NCI-H146 treated with DMSO at 0.1 percent for 48 hours (cell line): ENCODE measurements at regions not wholly inside any gene's neighbourhood (a gene's known extent, or its start where the extent isn't known, plus 50 kb on each side); places are given as distances from the start of the nearest gene placed in this dataset.

Experiments used
- DNase-seq: peaks from one replicate; lab custom pipeline; 2025; ENCODE audit not compliant: unreplicated experiment; lab: John Stamatoyannopoulos, UW

DNA sequence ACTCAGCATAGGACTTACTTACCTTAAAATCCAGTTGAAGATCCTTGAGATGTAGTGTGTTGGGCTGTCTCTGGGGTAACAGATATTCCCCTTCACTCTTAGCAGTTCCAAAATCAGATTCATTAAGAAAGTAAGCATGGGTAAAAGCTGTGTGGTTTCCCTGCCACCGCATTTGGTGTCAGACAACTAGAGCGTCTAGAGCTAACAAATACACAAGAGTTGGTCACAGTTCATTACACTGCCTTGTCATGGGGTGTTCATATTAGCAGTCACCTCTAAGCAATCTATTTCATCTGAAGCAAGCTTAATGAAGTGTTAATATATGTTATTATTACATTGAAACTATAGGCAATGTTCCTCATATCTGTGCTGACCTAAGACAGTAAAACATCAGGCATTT, 342.8 kb downstream of the PPARGC1A start:
- no peak for DNase-seq

DNA sequence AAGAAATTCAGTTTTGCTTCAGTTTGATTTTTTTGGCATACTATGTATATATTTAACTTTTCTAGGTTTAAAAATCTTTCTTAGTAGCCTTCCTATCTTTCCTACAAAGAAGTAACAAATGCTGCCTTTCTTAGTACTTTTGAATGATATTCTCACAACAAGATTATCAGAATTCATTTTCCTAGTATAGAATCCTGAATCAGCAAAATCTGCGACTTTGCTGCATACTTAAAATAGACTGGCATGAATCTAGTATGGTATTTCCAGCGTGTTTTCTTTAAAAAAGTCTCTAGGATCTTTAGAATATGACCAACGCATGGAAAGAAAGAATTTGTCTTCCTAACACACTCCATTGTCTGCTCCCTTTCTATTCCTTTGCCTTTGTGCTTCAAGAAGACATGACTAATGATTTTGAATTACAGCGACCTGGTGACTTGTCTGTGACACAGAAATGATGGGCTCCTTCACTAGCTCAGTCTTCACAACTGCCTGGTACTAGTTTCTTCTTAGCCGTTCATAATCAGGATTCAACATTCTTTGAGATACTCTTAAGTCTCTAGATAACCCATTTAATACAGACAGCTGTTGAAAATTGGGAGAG, 349.8 kb downstream of the PPARGC1A start:
- DNase-seq: no peak

DNA sequence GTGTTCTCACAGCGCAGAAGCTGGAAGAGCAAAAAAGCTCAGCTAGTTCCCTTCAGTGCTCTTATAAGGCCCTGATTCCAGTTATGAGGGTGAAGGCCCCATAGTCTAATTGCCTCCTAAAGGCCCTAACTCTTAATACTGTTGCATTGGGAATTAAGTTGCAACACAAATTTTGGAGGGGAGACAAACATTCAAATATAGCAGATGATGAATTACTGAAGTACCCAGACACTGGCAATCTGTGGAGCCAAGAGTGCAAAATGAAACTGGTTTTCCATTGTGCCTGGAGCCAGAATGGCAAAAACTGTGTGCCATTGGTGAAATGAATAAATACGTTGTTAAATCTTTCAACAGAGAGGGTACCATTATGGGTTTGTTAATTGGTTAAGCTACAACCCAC, 356.0 kb downstream of the PPARGC1A start:
- DNase-seq: no peak

DNA sequence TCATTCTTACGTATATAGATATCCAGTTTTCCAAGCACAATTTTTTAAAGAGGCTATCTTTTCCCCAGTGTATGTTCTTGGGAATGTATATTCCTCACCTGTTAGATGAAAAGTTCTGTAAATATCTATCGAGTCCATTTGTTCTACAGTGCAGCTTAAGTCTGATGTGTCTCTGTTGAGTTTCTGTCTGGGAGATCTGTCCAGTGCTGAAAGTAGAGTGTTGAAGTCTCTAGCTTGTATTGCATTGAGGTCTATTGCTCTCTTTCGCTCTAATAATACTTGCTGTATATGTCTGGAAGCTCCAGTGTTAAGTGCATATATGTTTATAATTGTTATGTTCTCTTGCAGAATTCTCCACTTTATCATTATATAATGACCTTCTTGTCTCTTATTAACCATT, 373.1 kb downstream of the PPARGC1A start:
- DNase-seq: no peak

DNA sequence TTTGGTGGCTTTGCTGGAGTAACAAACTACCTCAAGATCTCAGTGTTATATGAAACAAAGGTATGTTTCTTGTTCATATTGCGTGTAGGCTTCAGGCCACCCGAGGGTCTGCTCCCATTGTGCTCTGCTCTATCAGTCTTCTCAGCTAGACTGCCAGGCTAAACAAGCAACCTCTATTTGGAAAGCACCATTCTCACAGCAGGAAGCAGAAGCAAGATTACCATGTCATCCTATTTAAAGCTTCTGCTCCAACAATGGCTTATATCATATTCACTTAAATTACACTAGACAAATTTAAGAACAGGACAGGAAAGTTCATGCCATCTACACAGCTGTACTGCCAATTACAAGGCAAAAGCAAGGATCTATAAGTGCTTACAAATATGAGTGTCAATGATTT, 385.8 kb downstream of the PPARGC1A start:
- DNase-seq: peak; percentile 95

DNA sequence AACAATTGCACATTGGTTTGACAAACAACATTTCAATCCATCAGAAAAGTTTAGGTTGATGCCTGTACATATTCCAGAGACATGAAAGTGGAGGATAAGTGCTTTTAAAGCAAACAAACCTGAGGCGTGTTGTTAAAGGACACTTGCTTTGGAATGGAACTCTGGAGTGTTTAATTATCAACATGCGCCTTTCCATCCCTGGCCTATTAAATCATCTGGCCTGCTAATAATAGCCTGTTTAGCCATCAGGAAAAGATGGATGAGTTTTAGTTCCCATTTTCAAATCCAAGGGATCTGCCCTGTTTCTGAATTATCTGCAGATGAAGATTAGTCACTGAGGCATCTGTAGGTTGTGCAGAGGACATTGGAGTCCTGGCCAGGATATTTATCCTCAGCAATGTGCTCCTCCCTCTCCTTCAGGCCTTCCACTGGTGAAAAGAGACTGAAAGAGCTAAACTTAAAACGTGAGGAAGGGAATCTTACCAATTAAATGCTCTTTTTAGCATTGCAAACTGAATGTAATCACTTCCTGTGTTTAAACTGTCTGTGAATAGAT, 388.9 kb downstream of the PPARGC1A start:
- DNase-seq: no peak

DNA sequence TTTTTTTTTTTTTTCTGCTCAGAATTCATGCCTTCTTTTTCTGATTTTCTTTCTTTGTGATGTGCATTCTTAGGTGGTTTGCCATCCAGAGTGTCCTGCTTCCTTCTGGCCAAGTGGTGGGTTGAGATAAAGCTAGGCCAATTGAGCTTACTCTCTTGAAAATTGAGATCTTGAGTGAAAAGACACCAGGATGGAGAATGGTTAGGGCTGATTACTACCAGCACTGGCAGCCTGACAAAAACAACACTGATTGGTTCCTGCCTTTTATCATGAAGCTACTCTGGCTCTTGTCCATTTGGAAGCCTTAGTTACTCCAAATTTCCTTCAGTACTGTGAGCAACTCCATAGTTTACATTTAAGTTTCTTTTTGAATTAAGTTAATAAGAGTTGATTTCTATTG, 404.0 kb downstream of the PPARGC1A start:
- no peak for DNase-seq

DNA sequence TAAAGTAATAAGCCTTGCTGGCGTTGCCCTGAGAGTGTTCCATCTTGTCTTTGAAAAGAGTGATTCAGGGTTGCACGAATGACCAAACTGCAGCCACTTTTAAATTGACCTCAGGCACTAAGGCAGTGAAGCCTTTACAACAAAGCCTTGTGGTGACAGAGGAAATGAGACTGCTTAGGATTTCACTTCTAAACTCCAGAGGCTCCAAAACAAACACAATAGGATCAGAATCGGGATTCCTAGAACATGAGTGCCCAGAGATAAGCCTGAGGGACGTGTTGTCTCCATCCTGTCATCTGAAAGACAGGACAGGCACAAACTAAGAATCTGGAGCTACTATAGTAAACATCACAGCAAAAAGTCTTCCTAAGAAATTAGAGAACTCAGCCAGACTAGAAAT, 405.2 kb downstream of the PPARGC1A start:
- DNase-seq: no peak

DNA sequence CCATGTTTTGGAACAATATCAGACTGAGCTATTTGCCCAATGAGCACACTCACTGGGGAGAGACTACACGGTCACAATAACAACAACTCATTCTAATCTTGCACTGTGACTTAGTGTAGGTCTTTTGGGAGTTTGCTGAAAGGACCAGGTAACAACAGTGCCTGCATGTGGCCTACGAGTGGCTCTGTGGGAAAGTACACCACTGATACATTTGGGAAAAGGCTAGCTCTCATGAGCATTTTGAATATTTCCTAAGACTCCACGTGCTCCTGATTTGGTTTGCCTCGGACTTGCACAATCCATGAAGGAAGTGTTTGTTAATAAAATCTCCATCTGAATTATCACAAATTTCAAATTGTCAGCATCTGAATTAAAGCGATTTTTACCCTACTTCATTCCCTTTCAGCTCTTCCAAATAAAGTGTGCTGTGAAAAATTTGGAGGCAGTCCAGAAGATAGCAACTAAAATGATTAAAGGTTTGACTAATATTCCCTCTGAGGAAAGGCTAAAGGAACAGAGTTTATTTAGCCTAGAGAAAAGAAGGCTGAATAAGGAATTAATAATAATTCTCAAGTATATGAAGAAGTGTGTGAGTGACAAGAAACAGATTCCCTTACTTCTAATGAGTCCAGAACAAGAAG, 406.4 kb downstream of the PPARGC1A start:
- no peak for DNase-seq

DNA sequence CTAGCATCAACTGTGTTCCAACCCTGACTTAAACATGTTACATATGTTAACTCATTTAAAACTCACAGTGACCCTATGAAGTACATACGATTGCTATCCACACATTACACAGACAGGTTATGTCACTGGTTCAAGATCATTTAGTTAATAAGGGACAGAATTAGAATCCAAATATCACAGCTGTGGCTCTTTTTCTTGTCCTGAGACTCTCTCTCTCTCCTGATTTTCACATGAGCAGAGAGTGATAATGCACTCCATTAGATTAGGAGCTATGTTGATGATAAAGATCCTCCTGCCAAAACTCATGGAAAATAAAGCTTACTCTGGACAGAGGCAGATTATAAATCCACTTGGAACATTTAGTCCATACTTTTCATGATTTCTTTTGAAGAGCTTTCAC, 408.3 kb downstream of the PPARGC1A start:
- no peak for DNase-seq

DNA sequence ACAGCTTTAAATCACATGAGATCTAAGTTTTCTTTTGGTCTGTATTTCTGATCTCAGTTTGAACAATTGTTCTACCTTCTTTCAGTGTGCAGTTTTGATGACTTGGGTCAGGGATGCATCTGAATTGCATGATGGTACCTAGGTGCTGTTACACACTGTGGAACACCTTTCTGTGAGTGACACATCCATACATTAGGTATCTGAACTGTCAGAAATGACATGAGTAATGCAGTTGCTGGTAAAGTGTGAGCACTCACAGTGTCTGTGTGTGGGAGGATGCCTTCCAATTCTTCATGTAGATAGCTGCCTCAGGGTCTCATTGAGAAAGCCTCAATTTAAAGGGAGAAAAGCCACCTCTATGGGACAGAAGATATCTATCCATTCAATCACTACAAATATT, 411.9 kb downstream of the PPARGC1A start:
- DNase-seq: no peak

DNA sequence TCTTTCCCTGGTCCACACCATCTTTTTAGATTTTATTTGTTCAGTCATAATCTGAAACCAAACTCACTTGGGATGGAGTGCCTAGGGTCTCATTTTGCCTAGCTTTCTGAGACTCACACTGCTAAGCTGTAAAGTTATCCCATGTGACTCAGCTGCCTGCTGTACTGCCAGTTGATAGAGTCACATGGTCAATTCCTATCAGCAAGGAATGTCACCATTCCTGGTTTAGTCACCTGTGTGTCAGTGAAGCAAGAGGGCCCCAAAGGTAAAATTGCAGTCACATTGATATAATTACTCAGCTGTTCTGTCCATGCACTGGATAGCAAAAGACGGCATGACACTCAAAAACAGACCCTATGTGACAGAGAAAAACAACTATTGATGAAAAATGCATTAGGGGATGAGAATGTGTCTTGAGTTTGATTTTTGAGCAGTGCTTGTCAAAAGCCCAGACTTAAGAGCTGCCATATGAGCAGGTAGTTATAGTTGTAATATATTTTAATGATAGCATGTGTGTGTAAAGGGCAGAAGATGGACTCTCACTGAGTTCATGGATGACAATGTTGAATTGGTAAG, 413.2 kb downstream of the PPARGC1A start:
- DNase-seq: no peak

DNA sequence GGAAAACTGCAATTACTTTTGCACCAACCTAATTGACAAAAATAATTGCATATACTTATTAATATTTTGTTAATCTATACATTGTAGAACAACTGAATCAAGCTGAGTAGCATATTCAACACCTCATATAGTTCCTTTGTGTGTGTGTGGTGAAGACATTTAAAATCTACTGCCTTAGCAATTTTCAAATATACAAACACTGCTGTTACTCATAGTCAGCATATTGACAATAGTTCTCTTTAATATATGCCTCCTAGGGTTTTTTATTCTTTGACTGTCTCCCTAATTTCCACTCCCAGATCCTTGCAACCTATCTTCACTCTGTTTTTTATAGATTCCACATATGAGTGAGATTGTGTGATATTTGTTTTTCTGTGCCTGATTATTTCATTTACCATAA, 426.8 kb downstream of the PPARGC1A start:
- DNase-seq: no peak

DNA sequence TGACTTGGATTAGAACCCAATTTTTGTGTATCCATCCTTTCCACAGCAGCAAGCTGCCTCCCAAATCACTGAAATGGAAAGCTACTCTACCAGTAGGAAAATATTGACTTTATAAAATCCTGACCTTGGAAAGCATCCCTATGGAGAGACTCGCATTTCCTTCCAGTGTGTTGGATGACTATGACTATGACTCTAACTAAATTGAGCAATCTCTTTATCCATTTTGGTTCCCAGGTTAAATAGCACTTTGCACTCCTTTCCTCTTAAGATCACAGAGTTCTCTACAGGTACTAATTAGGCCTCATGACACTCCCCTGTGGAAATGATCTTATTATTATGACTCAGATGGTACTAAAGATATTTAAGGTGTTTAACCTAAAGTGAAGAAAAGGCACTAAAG, 431.8 kb downstream of the PPARGC1A start:
- DNase-seq: no peak

DNA sequence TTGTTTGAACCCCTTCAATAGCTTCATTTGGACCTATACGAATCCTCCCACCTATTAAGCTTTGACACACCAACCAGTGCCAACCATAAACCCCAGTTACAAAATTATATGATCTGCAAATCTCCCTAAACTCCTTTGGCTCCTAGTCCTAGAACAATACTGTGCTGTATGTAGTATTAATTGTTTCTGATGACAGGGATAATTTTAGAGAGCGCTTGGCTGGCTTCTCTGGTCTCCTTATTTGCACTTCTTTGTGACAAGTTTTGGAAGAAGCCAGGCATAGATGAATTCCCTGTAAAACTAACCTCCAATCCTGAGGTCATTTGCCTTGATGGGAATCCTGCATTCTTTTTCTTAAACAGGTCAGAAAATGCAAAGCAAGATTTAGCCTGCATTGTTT, 433.0 kb downstream of the PPARGC1A start:
- DNase-seq: no peak

DNA sequence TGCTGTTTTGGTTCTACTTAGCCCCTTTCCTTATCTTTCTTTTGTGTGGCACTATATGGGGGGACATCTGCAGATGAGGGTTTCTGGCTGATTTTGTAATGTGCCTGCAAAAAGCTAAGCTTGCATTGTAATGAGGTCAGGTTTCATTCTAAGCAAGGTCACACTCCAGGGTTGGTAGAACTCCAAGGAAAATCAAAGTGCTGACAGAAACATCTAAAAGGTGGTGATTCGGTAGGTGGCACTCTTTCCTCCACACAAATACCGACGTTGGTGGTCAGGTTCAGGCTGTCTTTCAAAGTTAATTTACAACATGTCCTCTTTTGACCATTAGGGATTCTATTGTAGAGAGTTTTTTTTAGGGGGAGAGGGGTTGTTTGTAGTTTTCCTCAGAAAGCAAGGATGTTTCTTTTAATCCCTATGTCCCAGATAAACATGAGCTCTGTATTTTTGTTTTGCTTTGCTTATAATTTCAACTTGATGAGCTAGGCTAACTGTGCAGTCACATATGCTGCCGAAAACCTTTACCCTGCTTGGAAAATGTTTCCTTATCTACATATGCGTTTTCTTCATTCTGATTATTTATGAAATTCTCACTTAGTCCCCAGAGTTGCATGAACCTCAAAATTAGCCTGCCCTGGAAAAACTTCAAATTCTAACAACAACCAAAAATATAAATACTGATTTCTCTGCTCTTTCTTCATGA, 434.2 kb downstream of the PPARGC1A start:
- DNase-seq: peak; percentile 3

DNA sequence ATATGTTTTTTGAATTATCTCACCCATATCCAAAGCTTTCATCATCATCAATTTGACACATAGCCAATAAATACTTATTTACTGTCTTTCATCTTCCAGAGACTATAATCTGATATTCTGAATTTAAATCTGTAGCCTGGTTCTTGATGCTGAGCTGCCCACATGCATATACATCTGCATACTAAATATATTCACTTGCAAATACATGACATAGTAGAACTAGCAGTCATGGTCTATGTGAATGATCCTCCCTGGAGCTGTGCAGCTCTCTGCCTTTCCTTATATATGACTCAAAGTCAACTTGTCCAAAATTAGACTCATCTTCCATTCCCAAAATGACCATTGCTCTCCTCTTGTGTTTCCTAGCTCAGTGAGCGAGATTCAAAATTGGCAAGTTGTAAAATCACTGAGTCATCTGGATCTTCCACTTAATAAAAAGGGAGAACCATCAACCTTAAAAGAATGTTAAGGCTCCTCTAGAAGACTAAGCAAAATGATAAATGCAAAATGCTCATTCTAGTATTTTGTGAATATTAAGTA, 448.2 kb downstream of the PPARGC1A start:
- no peak for DNase-seq

DNA sequence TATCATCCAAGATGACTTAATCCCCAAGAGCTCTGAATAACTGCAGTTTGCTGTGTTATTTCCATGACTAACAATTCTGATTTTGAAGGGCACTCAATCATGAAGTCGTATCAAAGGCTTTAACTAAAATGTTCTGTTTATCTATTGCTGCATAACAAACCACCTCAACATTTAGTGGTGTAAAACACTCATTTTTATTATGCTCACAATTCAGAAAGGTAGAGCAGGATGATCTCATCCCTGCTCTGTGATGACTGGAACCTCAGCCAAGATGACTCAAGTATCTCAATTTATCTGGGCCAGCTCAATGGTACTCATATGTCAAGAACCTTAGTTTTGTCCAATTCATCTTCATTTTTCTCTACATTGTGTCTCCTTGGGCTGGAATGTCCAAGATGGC, 451.1 kb downstream of the PPARGC1A start:
- no peak for DNase-seq

DNA sequence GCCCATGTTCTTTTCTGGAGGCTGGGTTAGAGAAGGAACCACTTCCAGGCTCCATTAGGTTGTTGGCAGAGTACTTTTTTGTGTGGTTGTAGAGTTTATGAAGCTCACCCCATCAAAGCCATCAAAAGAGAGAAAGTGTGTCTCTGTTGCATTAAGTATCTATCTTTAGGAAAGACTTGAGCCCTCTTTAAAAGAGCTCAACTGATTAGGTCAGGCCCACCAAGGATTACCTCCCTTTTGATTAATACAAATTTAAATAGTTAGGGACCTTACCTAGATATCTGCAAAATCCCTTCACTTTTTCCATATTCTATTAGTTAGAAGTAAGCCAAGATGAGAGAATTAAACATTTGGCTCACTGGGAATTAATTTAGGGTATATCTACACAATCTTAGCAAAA, 460.4 kb downstream of the PPARGC1A start:
- no peak for DNase-seq

DNA sequence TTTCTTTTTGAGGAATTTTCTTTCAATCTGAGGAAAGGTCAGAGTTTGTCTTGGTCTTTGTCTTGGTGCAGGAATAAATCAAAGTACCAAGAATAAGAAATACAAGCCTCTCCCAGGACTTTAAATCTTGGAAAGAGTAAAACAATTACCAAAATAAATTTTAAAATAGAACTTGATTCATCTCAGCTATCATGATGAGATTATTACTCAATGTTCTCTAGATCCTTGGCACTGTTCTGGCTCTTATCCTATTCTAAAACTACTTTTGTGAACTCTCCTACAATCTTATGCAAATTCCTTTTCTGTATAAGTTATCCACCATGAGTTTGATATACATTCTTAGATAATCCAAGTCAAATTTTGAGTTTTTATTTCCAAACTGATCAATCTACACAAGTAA, 464.3 kb downstream of the PPARGC1A start:
- no peak for DNase-seq

DNA sequence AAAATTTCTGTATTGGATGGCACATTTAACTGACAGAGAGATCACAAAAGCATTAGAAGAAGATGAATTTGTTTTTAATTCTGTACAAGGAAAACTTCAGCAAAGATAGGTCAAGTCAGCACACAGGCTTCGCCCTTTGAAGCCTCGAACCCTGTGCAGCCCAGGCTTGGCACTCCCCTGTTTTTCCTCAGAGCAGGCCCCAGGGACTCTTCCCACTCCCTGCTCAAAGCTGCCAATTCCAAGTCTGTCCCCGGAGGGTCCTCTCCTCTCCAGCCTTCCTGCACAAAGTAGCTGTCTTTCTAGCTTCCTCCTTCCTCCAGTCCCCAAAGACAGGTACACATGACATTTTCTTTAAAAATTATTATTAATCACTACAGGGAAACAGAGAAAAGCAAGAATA, 466.3 kb downstream of the PPARGC1A start:
- no peak for DNase-seq

DNA sequence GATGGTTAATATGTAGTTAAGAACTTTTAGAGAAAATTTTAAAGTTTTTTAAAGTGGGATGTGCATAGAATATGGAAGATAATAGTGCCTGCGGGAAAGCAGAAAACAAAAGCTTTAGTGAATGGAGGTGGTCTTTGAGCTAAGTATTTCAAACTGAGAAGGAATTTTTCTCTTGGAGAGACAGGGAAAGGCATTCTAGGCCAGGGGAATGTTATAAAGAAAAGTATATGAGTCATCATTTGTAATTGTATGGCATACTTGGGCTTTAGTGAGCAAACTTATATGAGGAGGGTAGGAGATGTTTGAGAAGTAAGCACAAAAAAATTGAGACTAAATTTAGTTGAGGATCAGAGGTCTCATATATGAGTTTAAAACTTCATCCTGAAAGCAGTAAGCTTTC, 467.0 kb downstream of the PPARGC1A start:
- DNase-seq: no peak
